ENCODE measurements at regions not wholly inside any gene's neighbourhood (a gene's known extent, or its start where the extent isn't known, plus 50 kb on each side); places are given as distances from the start of the nearest gene placed in this dataset.
A peak's percentile ranks its signal among the peaks of the same experiment; 100 is the strongest.

DNA sequence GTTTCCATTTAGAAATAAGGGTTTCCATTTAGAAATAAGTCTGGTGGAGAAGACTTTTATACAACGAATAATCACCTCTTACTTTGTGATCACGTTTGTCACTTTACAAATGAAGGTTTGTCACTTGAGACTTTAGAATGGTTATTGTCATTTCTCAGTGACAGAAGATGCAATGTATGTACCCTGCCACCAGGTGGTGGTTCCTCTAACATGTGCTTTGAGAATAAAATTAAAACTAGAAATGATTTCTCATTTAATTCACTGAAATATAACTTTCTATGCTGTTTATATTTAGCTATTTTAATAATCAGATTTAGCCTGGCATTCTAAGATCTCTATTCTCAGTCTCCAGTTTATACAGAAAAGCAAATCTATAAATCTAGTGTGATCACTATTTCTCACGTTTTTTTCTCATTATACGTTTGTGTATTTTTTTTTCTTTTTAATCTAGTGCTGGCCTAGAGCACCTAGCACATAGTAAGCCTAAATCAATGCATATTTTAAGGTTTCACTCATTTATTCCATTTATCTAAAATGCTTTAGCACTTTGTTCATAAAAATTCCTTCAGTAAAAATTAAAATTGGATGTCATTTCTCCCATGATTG, 57.4 kb upstream of the TFAP2D start:
- no peaks in the 10 kb centered on the region for H3K9me3 ChIP-seq
- CTCF ChIA-PET = interaction anchor here (0.6 to 2.7 kb wide), 24 partner anchors 11 to 1304 kb away, joined by 3 to 13 read pairs (median 4); no protein-coding TSS in a partner anchor
- peak; percentile 10 for DNase-seq
- no peaks in the 10 kb centered on the region for H3K27me3 ChIP-seq (ENCODE audit: insufficient read depth)
- POLR2A ChIA-PET = no interaction called here
- no peaks in the 10 kb centered on the region for H3F3A ChIP-seq (replicated peaks; ENCODE audit: insufficient read depth)
- no peak overlapping the region for H2AFZ ChIP-seq (ENCODE audit: low read depth)
- no peaks in the 10 kb centered on the region for H3K9me2 ChIP-seq
- no peak overlapping the region for H3K4me3 ChIP-seq (ENCODE audit: low read depth in 2 of 2, low read length in 1 of 2)
- TF ChIP-seq EP300 (IDR thresholded peaks at IDR 0.05; ENCODE audit: borderline replicate concordance in 1 of 2, low read depth in 1 of 2, low read length in 1 of 2) (no peak), SMC3 (IDR thresholded peaks at IDR 0.05; ENCODE audit: low read depth, low read length) (peak; percentile 52), JUND (IDR thresholded peaks at IDR 0.05) (no peak), RXRA (IDR thresholded peaks at IDR 0.05; ENCODE audit: borderline replicate concordance, low read depth) (no peak), POLR2AphosphoS5 (IDR thresholded peaks at IDR 0.05; ENCODE audit: low read depth, low read length) (no peak), MEF2A (IDR thresholded peaks at IDR 0.05; ENCODE audit: borderline replicate concordance, low read depth) (no peak), TCF12 (IDR thresholded peaks at IDR 0.05) (no peak), YY1 (IDR thresholded peaks at IDR 0.05; ENCODE audit: low read depth) (no peak), NFIC (IDR thresholded peaks at IDR 0.05; ENCODE audit: borderline replicate concordance) (no peak), CHD2 (IDR thresholded peaks at IDR 0.05; ENCODE audit: low read length, partially characterized antibody) (no peak), RCOR1 (IDR thresholded peaks at IDR 0.05; ENCODE audit: low read length) (no peak), TAF1 (IDR thresholded peaks at IDR 0.05; ENCODE audit: borderline replicate concordance, low read depth, low read length) (no peak), CTCF (IDR thresholded peaks at IDR 0.05) (peak; percentile 70), REST (IDR thresholded peaks at IDR 0.05; ENCODE audit: low read depth, low read length) (no peak), RAD21 (IDR thresholded peaks at IDR 0.05; ENCODE audit: low read length) (peak; percentile 64), NRF1 (IDR thresholded peaks at IDR 0.05; ENCODE audit: low read depth, low read length) (no peak), FOXJ3 (CRISPR knock-in tag; IDR thresholded peaks at IDR 0.05) (no peak), GABPA (IDR thresholded peaks at IDR 0.05; ENCODE audit: low read depth) (no peak), RFX5 (IDR thresholded peaks at IDR 0.05; ENCODE audit: low read length) (no peak), TEAD4 (IDR thresholded peaks at IDR 0.05; ENCODE audit: borderline replicate concordance, insufficient read depth) (no peak), USF2 (IDR thresholded peaks at IDR 0.05; ENCODE audit: borderline replicate concordance, low read depth, low read length) (no peak)
- TF ChIP-seq, protein P1, sequence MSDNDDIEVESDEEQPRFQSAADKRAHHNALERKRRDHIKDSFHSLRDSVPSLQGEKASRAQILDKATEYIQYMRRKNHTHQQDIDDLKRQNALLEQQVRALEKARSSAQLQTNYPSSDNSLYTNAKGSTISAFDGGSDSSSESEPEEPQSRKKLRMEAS (IDR thresholded peaks at IDR 0.05; ENCODE audit: low read depth) = no peak
- TF ChIP-seq, protein P2, sequence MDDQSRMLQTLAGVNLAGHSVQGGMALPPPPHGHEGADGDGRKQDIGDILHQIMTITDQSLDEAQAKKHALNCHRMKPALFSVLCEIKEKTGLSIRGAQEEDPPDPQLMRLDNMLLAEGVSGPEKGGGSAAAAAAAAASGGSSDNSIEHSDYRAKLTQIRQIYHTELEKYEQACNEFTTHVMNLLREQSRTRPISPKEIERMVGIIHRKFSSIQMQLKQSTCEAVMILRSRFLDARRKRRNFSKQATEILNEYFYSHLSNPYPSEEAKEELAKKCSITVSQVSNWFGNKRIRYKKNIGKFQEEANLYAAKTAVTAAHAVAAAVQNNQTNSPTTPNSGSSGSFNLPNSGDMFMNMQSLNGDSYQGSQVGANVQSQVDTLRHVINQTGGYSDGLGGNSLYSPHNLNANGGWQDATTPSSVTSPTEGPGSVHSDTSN (IDR thresholded peaks at IDR 0.05) = no peak
- TF ChIP-seq, protein P3, sequence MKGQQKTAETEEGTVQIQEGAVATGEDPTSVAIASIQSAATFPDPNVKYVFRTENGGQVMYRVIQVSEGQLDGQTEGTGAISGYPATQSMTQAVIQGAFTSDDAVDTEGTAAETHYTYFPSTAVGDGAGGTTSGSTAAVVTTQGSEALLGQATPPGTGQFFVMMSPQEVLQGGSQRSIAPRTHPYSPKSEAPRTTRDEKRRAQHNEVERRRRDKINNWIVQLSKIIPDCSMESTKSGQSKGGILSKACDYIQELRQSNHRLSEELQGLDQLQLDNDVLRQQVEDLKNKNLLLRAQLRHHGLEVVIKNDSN (IDR thresholded peaks at IDR 0.05; ENCODE audit: borderline replicate concordance, low read depth) = no peak
- 16% methylated on average over 4 of the region's 4 CpGs for WGBS (ENCODE audit: low lambda C conversion rate)
- H4K20me1 ChIP-seq (ENCODE audit: insufficient read depth) = no peaks in the 10 kb centered on the region
- H3K4me2 ChIP-seq = no peak overlapping the region
- no peaks in the 10 kb centered on the region for H3K36me3 ChIP-seq (replicated peaks in 1 of 2; ENCODE audit: control insufficient read depth in 1 of 2, insufficient read depth in 2 of 2, low read length in 1 of 2)
- no peaks in the 10 kb centered on the region for H3K79me2 ChIP-seq (ENCODE audit: insufficient read depth)
- H3K27ac ChIP-seq (ENCODE audit: low read depth in 2 of 2, low read length in 1 of 2) = no peak overlapping the region
- peaks cover 0 to 3% of the 10 kb centered on the region in 2 experiments; a peak in 1 of 4 replicates for H3K4me1 ChIP-seq (ENCODE audit: control insufficient read depth in 1 of 2, insufficient read depth in 2 of 2, low read depth in 1 of 2, low read length in 1 of 2)
- H3K9ac ChIP-seq = no peak overlapping the region
